IMR-90 (cell line): ENCODE measurements at regions not wholly inside any gene's neighbourhood (a gene's known extent, or its start where the extent isn't known, plus 50 kb on each side); places are given as distances from the start of the nearest gene placed in this dataset.

Source experiments
- ATAC-seq: fragments of 200-7000 bp; cut with Tn5 transposase; 2 replicates; pipeline ENCODE4 v1.9.1; 2020; ENCODE audit warnings: low read depth, mild to moderate bottlenecking, moderate library complexity
- BruUV-seq: library from RNA; stranded (reverse); fragments of 400-500 nt; replicated peaks from 2 replicates; lab custom pipeline; 2021; lab: Mats Ljungman, UMichigan
- CTCF ChIA-PET: fragments of 300-600 bp; formaldehyde crosslinking; extraction: SDS; loops from one replicate; lab custom pipeline; 2021; ENCODE audit warnings: antibody characterized with exemption; lab: Yijun Ruan, JAX
- POLR2A ChIA-PET: fragments of 300-600 bp; sonication (Branson Sonifier 250); formaldehyde crosslinking; loops from one replicate; lab custom pipeline; 2022; ENCODE audit warnings: antibody characterized with exemption; ENCODE audit not compliant: unreplicated experiment; lab: Charles Lee
- DNase-seq: peaks from one replicate; pipeline ENCODE4 v3.0.0; 2013
- H2AFZ ChIP-seq: replicated peaks from 2 replicates; pipeline ENCODE3; 2013; ENCODE audit warnings: low read length, mild to moderate bottlenecking; ENCODE audit not compliant: poor library complexity
- H2AK5ac ChIP-seq: 2 replicates; pipeline ENCODE4 v1.6.1; 2013; ENCODE audit warnings: low read depth, low read length, inconsistent platforms
- H2AK9ac ChIP-seq: replicated peaks from 2 replicates; pipeline ENCODE3; 2013; ENCODE audit warnings: mild to moderate bottlenecking, low read depth, low read length, moderate library complexity; ENCODE audit not compliant: poor library complexity
- H2BK120ac ChIP-seq: 2 replicates; pipeline ENCODE4 v1.6.1; 2013; ENCODE audit warnings: low read depth, low read length, inconsistent platforms
- H2BK15ac ChIP-seq: 3 replicates; pipeline ENCODE4 v1.6.1; 2013; ENCODE audit warnings: low read depth, low read length, inconsistent platforms
- H2BK20ac ChIP-seq: 2 replicates; pipeline ENCODE4 v1.6.1; 2013; ENCODE audit warnings: low read depth, mild to moderate bottlenecking, inconsistent platforms, low read length, moderate library complexity
- H2BK5ac ChIP-seq: 2 replicates; pipeline ENCODE4 v1.6.1; 2013; ENCODE audit warnings: mild to moderate bottlenecking, low read depth, low read length, inconsistent platforms; ENCODE audit not compliant: poor library complexity, severe bottlenecking
- H3K14ac ChIP-seq: replicated peaks from 2 replicates; pipeline ENCODE4 v1.6.1; 2013; ENCODE audit warnings: low read depth, low read length, inconsistent platforms
- H3K18ac ChIP-seq: 2 replicates; pipeline ENCODE4 v1.6.1; 2013; ENCODE audit warnings: low read depth, low read length, control low read depth
- H3K23ac ChIP-seq: 2 replicates; pipeline ENCODE4 v1.6.1; 2013; ENCODE audit warnings: low read depth, low read length, inconsistent platforms
- H3K27ac ChIP-seq: 2 replicates; pipeline ENCODE4 v1.5.1; 2013; ENCODE audit warnings: mild to moderate bottlenecking, control low read depth, low read length; ENCODE audit not compliant: insufficient read depth
- H3K27me3 ChIP-seq: 2 replicates; pipeline ENCODE4 v1.6.1; 2013; ENCODE audit warnings: low read length; ENCODE audit not compliant: control insufficient read depth, insufficient read depth
- H3K36me3 ChIP-seq: 2 replicates; pipeline ENCODE4 v1.6.1; 2013; ENCODE audit warnings: low read length, mixed read lengths; ENCODE audit not compliant: control insufficient read depth, insufficient read depth
- H3K4ac ChIP-seq: 2 replicates; pipeline ENCODE4 v1.6.1; 2013; ENCODE audit warnings: low read depth, low read length, inconsistent platforms
- H3K4me1 ChIP-seq: 2 replicates; pipeline ENCODE4 v1.6.1; 2013; ENCODE audit warnings: low read length, mixed read lengths; ENCODE audit not compliant: control insufficient read depth, insufficient read depth
- H3K4me2 ChIP-seq: 2 replicates; pipeline ENCODE4 v1.6.1; 2013; ENCODE audit warnings: low read depth, mild to moderate bottlenecking, control low read depth, low read length, moderate library complexity
- H3K4me3 ChIP-seq: 2 replicates; pipeline ENCODE4 v1.5.1; 2013; ENCODE audit warnings: low read depth, mild to moderate bottlenecking, control low read depth, low read length, moderate library complexity; ENCODE audit not compliant: insufficient read depth
- H3K56ac ChIP-seq: 2 replicates; pipeline ENCODE4 v1.6.1; 2013; ENCODE audit warnings: low read length, inconsistent platforms; ENCODE audit not compliant: insufficient read depth; ENCODE audit errors: extremely low read depth
- H3K79me1 ChIP-seq, 2 experiments: 2 replicates each; pipeline ENCODE4 v1.6.1; 2013; ENCODE audit warnings: low read length in 2 of 2, inconsistent platforms in 1 of 2, low read depth in 1 of 2
- H3K9ac ChIP-seq: 2 replicates; pipeline ENCODE4 v1.6.1; 2013; ENCODE audit warnings: low read depth, low read length, control low read depth
- H3K9me1 ChIP-seq: 2 replicates; pipeline ENCODE4 v1.6.1; 2013; ENCODE audit warnings: low read length, inconsistent platforms; ENCODE audit not compliant: insufficient read depth
- H3K9me3 ChIP-seq: 2 replicates; pipeline ENCODE4 v1.6.1; 2013; ENCODE audit warnings: low read length; ENCODE audit not compliant: control insufficient read depth, insufficient read depth
- H4K20me1 ChIP-seq: 2 replicates; pipeline ENCODE4 v1.6.1; 2013; ENCODE audit warnings: low read length, inconsistent platforms; ENCODE audit not compliant: insufficient read depth
- H4K5ac ChIP-seq: 2 replicates; pipeline ENCODE4 v1.6.1; 2013; ENCODE audit warnings: mild to moderate bottlenecking, low read depth, low read length, control low read depth
- H4K8ac ChIP-seq, 2 experiments: 2 replicates each; pipeline ENCODE4 v1.6.1; 2013; ENCODE audit warnings: low read depth in 2 of 2, low read length in 2 of 2, control low read depth in 1 of 2, inconsistent platforms in 1 of 2
- H4K91ac ChIP-seq: 2 replicates; pipeline ENCODE4 v1.6.1; 2013; ENCODE audit warnings: low read depth, low read length, inconsistent platforms; ENCODE audit not compliant: insufficient read depth
- BHLHE40 ChIP-seq: fragments of 150-350 bp; IDR thresholded peaks from 2 replicates; pipeline ENCODE4 v1.6.1; 2016; ENCODE audit warnings: mild to moderate bottlenecking, low read depth, low read length
- ELK1 ChIP-seq: fragments of 150-350 bp; IDR thresholded peaks from 2 replicates; pipeline ENCODE4 v1.6.1; 2016; ENCODE audit warnings: low read depth, mild to moderate bottlenecking, low read length, moderate library complexity, borderline replicate concordance
- FOS ChIP-seq: fragments of 150-350 bp; IDR thresholded peaks from 2 replicates; pipeline ENCODE4 v1.6.1; 2016; ENCODE audit warnings: low read depth, low read length
- MAFK ChIP-seq: IDR thresholded peaks from 2 replicates; pipeline ENCODE4 v1.6.1; 2012; ENCODE audit warnings: low read depth, low read length, improper control_type of control experiment
- POLR2A ChIP-seq: IDR thresholded peaks from 2 replicates; pipeline ENCODE4 v1.6.1; 2012; ENCODE audit warnings: mild to moderate bottlenecking, low read depth, low read length
- SMC3 ChIP-seq: fragments of 150-350 bp; IDR thresholded peaks from 2 replicates; pipeline ENCODE4 v1.6.1; 2016; ENCODE audit warnings: low read depth, mild to moderate bottlenecking, antibody characterized with exemption, low read length, moderate library complexity
- dilution Hi-C: fragments of 300-500 bp; cut with HindIII; formaldehyde crosslinking; loops from one replicate; pipeline ENCODE4 v1.14.3; 2018; ENCODE audit warnings: low sequenced_read_pairs; ENCODE audit not compliant: unreplicated experiment
- in situ Hi-C: fragments of 300-500 bp; cut with MboI; formaldehyde crosslinking; loops from 3 replicates; pipeline ENCODE4 v1.14.3; 2019; ENCODE audit warnings: low sequenced_read_pairs, inconsistent platforms, mixed read lengths
- intact Hi-C: fragments of 100-400 bp; cut with micrococcal nuclease; formaldehyde crosslinking; loops from 2 replicates; pipeline ENCODE4 v1.10.0; 2022

- Histone ChIP-seq H2AK9ac (no peak overlapping the region), H2BK15ac (no peak overlapping the region), H3K27me3 (peaks cover 3% of the 10 kb centered on the region; the same call in 1 of the 2 replicates), H4K5ac (no peak overlapping the region), H3K4me2 (no peak overlapping the region), H4K8ac (no peak overlapping the region), H3K79me1 (no peaks in the 10 kb centered on the region), H3K23ac (no peak overlapping the region), H3K18ac (no peak overlapping the region), H3K9ac (no peak overlapping the region), H3K36me3 (no peaks in the 10 kb centered on the region), H2BK20ac (no peak overlapping the region), H3K9me1 (no peaks in the 10 kb centered on the region), H3K9me3 (no peaks in the 10 kb centered on the region; the same call in 1 of the 2 replicates), H3K4me1 (no peaks in the 10 kb centered on the region), H3K27ac (no peak overlapping the region), H2AK5ac (no peak overlapping the region), H4K20me1 (no peaks in the 10 kb centered on the region), H2BK5ac (no peak overlapping the region), H2BK120ac (no peak overlapping the region), H2AFZ (no peak overlapping the region), H3K4me3 (no peak overlapping the region), H3K56ac (no peak overlapping the region), H4K91ac (no peak overlapping the region), H3K4ac (no peak overlapping the region), H3K14ac (no peak overlapping the region)
- DNase-seq (no peak), ATAC-seq (no peak)
- dilution Hi-C loops (no loop called here), intact Hi-C loops (no loop called here), in situ Hi-C loops (no loop called here)
- ChIA-PET CTCF (no interaction called here), POLR2A (no interaction called here)
- no TSS peak for BruUV-seq
- TF ChIP-seq POLR2A (no peak), ELK1 (no peak), SMC3 (no peak), FOS (no peak), MAFK (no peak), BHLHE40 (no peak)
These were observed 452.8 kb upstream of the MPDZ start for GRCh38 chr9:13732290-13732689.
